Superior temporal gyrus (tissue), 1 donor: ENCODE measurements at regions not wholly inside any gene's neighbourhood (a gene's known extent, or its start where the extent isn't known, plus 50 kb on each side); places are given as distances from the start of the nearest gene placed in this dataset.
"Not testable (repeated sequence)": the region's sequence is repeated elsewhere in the genome, so short reads cannot be mapped to it uniquely, and the experiment has no call there.

Source experiments
- DNase-seq: peaks from one replicate; pipeline ENCODE4 v3.0.0-alpha.2; 2016; ENCODE audit errors: extremely low spot score

GRCh38 chr18:30451981-30452380 lies 590.6 kb downstream of the DSC3 start:
- no peak for DNase-seq

DNA sequence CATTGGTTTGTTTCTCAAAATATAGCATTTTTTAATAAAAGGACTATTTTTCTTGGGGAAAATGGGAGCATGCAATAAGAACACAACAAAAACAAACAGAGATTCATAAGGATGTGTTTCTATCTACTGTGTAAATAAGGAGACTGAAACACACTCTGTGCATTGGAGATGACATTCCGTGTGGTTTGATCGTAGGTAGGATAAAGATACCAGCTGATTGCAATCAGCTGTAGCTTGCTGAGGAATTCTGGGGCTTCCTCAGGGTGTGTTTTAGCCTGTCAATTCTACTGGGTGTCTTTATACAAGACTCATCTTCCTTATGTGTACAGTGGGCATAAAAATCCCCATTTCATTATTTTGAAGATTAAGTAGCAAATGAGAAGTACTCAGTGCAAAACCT lies 591.6 kb downstream of the DSC3 start:
- DNase-seq: no peak

GRCh38 chr18:30446605-30447004 lies 595.9 kb downstream of the DSC3 start:
- DNase-seq: no peak

- no peak for DNase-seq
Observed at GRCh38 chr18:30444544-30444943, 598.0 kb downstream of the DSC3 start.

DNA sequence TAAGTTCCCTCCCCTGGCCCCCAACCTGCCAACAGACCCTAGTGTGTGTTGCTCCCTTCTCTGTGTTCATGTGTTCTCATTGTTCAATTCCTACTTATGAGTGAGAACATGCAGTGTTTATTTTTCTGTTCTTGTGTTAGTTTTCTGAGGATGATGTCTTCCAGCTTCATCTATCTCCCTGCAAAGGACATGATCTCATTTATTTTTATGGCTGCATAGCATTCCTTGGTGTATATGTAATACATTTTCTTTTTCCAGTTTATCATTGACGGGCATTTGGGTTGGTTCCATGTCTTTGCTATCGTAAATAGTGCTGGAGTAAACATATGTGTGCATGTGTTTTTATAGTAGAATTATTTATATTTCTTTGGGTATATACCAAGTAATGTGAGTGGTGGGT lies 602.2 kb downstream of the DSC3 start:
- DNase-seq: no peak

DNA sequence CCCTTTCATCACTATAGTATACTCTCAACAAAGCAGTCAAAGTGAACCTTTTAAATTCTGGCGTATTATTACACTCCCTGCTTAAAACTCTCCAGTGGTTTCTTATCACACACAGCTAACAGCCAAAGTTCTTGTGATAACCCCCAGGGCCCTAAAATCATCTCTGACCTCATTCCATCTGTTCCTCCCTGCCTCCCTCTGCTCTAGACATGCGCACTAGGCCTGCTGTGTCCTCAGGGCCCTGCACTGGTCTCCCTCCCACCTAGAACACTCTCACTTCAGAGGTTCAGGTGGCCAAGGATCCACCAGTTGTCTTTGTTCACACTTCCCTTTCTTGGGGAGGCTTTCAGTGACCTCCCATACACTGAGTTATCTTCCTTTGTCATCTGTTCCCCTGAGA lies 603.4 kb downstream of the DSC3 start:
- no peak for DNase-seq

- DNase-seq: no peak
Observed at GRCh38 chr18:30432349-30432748, 610.2 kb downstream of the DSC3 start.

DNA sequence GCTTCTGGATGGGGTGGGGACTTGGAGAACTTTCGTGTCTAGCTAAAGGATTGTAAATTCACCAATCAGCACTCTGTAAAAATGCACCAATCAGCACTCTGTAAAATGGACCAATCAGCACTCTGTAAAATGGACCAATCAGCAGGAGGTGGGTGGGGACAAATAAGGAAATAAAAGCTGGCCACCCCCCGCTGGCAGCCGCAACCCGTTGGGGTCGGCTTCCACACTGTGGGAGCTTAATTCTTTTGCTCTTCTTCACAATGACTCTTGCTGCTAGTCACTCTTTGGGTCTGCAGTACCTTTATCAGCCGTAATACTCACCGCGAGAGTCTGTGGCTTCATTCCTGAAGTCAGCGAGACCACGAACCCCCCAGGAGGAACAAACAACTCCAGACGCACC lies 623.1 kb downstream of the DSC3 start:
- DNase-seq: not testable (repeated sequence)

- DNase-seq: no peak
Observed at GRCh38 chr18:30415903-30416302, 626.6 kb downstream of the DSC3 start.

GRCh38 chr18:30409120-30409519 lies 633.4 kb downstream of the DSC3 start:
- no peak for DNase-seq

GRCh38 chr18:30406728-30407127 lies 635.8 kb downstream of the DSC3 start:
- no peak for DNase-seq

DNA sequence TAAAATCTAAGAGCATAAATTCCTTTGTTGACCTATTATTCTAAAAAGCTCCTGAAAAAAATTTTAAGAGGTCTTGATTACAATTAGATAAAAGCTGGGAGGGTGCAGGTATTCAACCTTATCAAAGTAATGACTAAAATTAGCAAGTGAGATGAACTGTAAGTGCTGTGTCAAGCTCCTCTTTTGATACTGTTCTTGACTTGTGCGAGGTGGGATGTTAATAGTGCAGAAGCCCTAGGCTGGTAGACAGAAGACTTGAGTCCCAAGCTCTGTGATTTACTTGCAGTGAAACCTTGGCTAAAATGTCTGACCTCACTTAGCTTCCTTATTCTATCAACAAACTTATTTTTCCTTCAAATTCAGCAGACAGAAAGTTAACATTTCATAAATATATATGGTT lies 637.5 kb downstream of the DSC3 start:
- DNase-seq: no peak

DNA sequence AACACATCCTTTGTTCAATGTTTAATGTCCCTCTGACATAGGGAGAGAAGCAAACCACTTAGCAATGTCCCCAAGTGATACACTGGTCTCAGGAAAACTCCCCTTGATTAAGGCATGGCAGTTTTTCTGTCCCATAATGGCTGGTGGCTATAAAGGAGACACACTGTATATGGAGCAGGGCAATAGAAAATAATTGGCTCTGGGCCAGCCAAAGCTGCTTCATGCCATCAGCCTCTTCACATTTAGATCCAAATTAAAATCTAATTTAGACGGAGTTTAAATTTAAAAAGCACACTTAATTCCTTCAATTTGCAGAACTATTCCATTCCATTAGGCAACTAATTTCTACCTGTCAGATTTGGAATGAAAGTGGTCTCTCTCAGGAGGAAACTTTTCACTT lies 638.1 kb downstream of the DSC3 start:
- no peak for DNase-seq

- no peak for DNase-seq
Observed at GRCh38 chr18:30403278-30403677, 639.3 kb downstream of the DSC3 start.

DNA sequence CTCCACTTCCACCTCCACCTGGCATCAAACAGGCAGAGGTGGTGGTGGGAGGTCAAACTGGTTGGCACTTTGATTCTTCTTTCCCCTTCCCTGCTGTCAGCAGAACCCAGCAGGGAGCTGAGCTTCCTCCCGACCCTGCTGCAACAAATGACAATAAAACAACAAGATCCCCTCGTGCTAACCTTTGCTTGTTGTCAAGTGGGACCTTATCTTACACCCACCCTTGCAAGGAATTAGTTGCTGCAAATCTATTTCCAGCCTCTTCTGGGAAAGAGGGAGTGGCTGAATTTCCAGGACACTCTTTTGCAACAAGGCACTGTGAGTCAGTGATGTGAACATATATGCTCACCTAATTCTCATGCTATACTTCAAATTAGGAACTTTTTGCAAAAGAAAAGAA lies 655.1 kb downstream of the DSC3 start:
- DNase-seq: no peak

DNA sequence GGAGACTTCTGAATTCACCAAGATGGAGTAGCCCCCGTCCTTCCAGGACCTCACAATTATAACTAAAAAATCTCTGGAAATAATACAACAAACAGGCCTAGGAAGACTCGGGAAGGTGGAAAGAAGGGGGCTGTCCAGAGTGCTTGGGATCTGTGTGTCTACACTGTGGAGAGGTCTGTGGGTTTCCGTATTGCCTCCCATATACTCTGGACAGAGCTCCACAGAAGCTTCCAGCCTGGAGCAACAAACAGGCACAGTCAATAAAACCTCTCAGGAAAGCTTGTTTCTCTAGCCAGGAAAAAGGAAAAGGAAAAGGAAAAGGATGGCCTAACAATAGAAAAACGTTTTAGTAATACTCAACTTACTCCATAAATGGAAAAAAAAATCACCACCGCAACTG lies 655.9 kb downstream of the DSC3 start:
- DNase-seq: no peak

- no peak for DNase-seq
Observed at GRCh38 chr18:30385684-30386083, 656.9 kb downstream of the DSC3 start.

DNA sequence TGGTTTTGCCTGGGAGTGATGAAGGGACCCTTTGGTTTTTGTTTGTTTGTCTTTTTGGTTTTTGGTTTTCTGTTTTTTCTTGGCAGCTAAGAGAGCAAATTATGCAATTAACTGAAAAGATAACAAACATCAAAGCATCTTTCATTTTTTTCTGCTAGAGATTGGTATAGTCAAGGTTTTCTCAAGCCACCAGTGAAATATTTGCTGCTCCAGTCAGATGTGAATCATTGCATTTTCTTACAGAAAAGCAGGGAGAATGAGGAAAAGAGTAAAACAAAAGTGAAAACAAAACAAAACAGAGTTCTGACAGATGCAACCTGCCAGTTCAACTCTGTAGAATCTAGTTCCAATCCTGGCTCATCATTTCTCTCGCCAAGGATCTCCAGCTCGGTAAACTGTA lies 660.7 kb downstream of the DSC3 start:
- DNase-seq: no peak

DNA sequence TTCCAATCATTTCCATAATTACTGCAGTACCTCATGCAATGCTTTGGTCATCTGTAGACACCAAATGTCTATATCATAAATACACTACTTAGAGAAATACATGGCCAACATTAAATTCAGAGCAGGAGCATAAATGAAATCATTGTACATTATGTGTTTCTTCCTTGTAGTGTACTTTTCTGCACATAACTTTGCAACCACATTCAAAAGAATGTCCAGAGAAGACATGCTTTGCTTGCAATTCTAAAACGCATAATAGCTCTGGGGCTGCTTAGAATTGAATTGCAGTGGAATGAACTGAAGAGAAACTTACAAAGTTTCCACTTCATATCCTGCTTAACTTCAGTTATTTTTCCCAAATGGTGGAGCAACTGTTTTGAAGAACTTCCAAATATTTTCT lies 664.4 kb downstream of the DSC3 start:
- DNase-seq: no peak

DNA sequence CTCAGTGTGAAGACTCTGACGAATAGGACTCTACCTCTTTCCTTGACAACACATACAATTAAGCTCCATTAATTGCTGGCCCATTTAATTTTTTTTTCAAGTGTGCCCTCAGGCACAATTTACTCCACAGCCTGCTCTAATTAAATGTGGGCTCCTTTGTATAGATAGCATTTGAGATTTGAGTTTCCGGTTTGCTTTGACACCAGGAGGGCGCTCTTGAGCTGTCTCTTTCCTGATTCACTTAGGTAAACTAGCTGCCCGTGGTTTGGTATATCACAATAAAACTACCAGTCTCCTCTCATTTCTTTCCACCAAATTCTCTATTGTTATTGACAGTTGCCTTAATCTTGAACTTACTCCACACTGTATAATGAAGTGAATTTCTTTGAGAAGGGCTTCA lies 666.0 kb downstream of the DSC3 start:
- DNase-seq: no peak

GRCh38 chr18:30361864-30362540 lies 680.5 kb downstream of the DSC3 start:
- no peak for DNase-seq

- DNase-seq: no peak
Observed at GRCh38 chr18:30359521-30359920, 683.0 kb downstream of the DSC3 start.

GRCh38 chr18:30358555-30358954 lies 684.0 kb downstream of the DSC3 start:
- DNase-seq: peak; percentile 72

- DNase-seq: no peak
Observed at GRCh38 chr18:30352551-30353168, 689.9 kb downstream of the DSC3 start.
